ENCODE measurements at regions not wholly inside any gene's neighbourhood (a gene's known extent, or its start where the extent isn't known, plus 50 kb on each side); places are given as distances from the start of the nearest gene placed in this dataset.

- Mint-ChIP-seq H3K27me3 (no peaks in the 10 kb centered on the region), H3K9me3 (peaks cover 17% of the 10 kb centered on the region), H3K4me1 (ENCODE audit: low read depth) (no peaks in the 10 kb centered on the region), H3K36me3 (ENCODE audit: low read depth) (no peaks in the 10 kb centered on the region), H3K4me3 (no peak overlapping the region), H3K27ac (no peak overlapping the region)
- intact Hi-C loops (cut with micrococcal nuclease), result no loop called here
Measured at GRCh38 chr16:49010396-49010795, 271.2 kb downstream of the CBLN1 start.

- Mint-ChIP-seq H3K4me3 (no peak overlapping the region), H3K9me3 (peaks cover 21% of the 10 kb centered on the region), H3K36me3 (ENCODE audit: low read depth) (no peaks in the 10 kb centered on the region), H3K27ac (no peak overlapping the region), H3K27me3 (no peaks in the 10 kb centered on the region), H3K4me1 (ENCODE audit: low read depth) (no peaks in the 10 kb centered on the region)
- intact Hi-C loops (cut with micrococcal nuclease), result no loop called here
Measured at GRCh38 chr16:49009204-49009603, 272.4 kb downstream of the CBLN1 start.

GRCh38 chr16:49003992-49004391 is 277.6 kb downstream of the CBLN1 start:
- H3K9me3 Mint-ChIP-seq, result peaks cover 21% of the 10 kb centered on the region
- H3K36me3 Mint-ChIP-seq (ENCODE audit: low read depth), result no peaks in the 10 kb centered on the region
- no peaks in the 10 kb centered on the region for H3K27me3 Mint-ChIP-seq
- no peak overlapping the region for H3K27ac Mint-ChIP-seq
- no peak overlapping the region for H3K4me3 Mint-ChIP-seq
- intact Hi-C loops (cut with micrococcal nuclease), result no loop called here
- no peaks in the 10 kb centered on the region for H3K4me1 Mint-ChIP-seq (ENCODE audit: low read depth)

GRCh38 chr16:49003022-49003421 is 278.6 kb downstream of the CBLN1 start:
- intact Hi-C loops (cut with micrococcal nuclease), result no loop called here
- Mint-ChIP-seq H3K36me3 (ENCODE audit: low read depth) (no peaks in the 10 kb centered on the region), H3K27ac (no peak overlapping the region), H3K4me1 (ENCODE audit: low read depth) (no peaks in the 10 kb centered on the region), H3K27me3 (no peaks in the 10 kb centered on the region), H3K9me3 (peaks cover 21% of the 10 kb centered on the region), H3K4me3 (no peak overlapping the region)

GRCh38 chr16:49000594-49000993 is 281.0 kb downstream of the CBLN1 start:
- Mint-ChIP-seq H3K4me3 (no peak overlapping the region), H3K4me1 (ENCODE audit: low read depth) (no peaks in the 10 kb centered on the region), H3K27ac (no peak overlapping the region), H3K9me3 (peaks cover 6% of the 10 kb centered on the region), H3K27me3 (no peaks in the 10 kb centered on the region), H3K36me3 (ENCODE audit: low read depth) (no peaks in the 10 kb centered on the region)
- intact Hi-C loops (cut with micrococcal nuclease), result no loop called here

- H3K27ac Mint-ChIP-seq, result no peak overlapping the region
- no peak overlapping the region for H3K4me3 Mint-ChIP-seq
- no peaks in the 10 kb centered on the region for H3K27me3 Mint-ChIP-seq
- H3K9me3 Mint-ChIP-seq, result no peaks in the 10 kb centered on the region
- no peaks in the 10 kb centered on the region for H3K36me3 Mint-ChIP-seq (ENCODE audit: low read depth)
- H3K4me1 Mint-ChIP-seq (ENCODE audit: low read depth), result no peaks in the 10 kb centered on the region
- intact Hi-C loops (cut with micrococcal nuclease), result no loop called here
Measured at GRCh38 chr16:48999508-48999907, 282.1 kb downstream of the CBLN1 start.

GRCh38 chr16:48999044-48999443 is 282.6 kb downstream of the CBLN1 start:
- H3K4me1 Mint-ChIP-seq (ENCODE audit: low read depth), result no peaks in the 10 kb centered on the region
- no peak overlapping the region for H3K4me3 Mint-ChIP-seq
- H3K27ac Mint-ChIP-seq, result no peak overlapping the region
- no peaks in the 10 kb centered on the region for H3K36me3 Mint-ChIP-seq (ENCODE audit: low read depth)
- intact Hi-C loops (cut with micrococcal nuclease), result no loop called here
- H3K9me3 Mint-ChIP-seq, result no peaks in the 10 kb centered on the region
- H3K27me3 Mint-ChIP-seq, result no peaks in the 10 kb centered on the region

- H3K27ac Mint-ChIP-seq, result no peak overlapping the region
- H3K27me3 Mint-ChIP-seq, result no peaks in the 10 kb centered on the region
- intact Hi-C loops (cut with micrococcal nuclease), result no loop called here
Measured at GRCh38 chr16:48997946-48998345, 283.7 kb downstream of the CBLN1 start.

GRCh38 chr16:48997081-48997615 is 284.5 kb downstream of the CBLN1 start:
- H3K4me1 Mint-ChIP-seq (ENCODE audit: low read depth), result no peaks in the 10 kb centered on the region
- no peaks in the 10 kb centered on the region for H3K9me3 Mint-ChIP-seq
- H3K4me3 Mint-ChIP-seq, result no peak overlapping the region
- H3K27ac Mint-ChIP-seq, result no peak overlapping the region
- no peaks in the 10 kb centered on the region for H3K27me3 Mint-ChIP-seq
- no peaks in the 10 kb centered on the region for H3K36me3 Mint-ChIP-seq (ENCODE audit: low read depth)
- intact Hi-C loops (cut with micrococcal nuclease), result no loop called here

More at GRCh38 chr16:48997946-48998345, 283.7 kb downstream of the CBLN1 start:
- H3K36me3 Mint-ChIP-seq (ENCODE audit: low read depth), result no peaks in the 10 kb centered on the region
- no peak overlapping the region for H3K4me3 Mint-ChIP-seq
- no peaks in the 10 kb centered on the region for H3K9me3 Mint-ChIP-seq
- H3K4me1 Mint-ChIP-seq (ENCODE audit: low read depth), result no peaks in the 10 kb centered on the region

- Mint-ChIP-seq H3K36me3 (ENCODE audit: low read depth) (no peaks in the 10 kb centered on the region), H3K9me3 (peaks cover 7% of the 10 kb centered on the region), H3K4me3 (no peak overlapping the region), H3K27me3 (no peaks in the 10 kb centered on the region), H3K4me1 (ENCODE audit: low read depth) (no peaks in the 10 kb centered on the region), H3K27ac (no peak overlapping the region)
- intact Hi-C loops (cut with micrococcal nuclease), result no loop called here
Measured at GRCh38 chr16:48978501-48978900, 303.1 kb downstream of the CBLN1 start.

- no peak overlapping the region for H3K27ac Mint-ChIP-seq
- no peaks in the 10 kb centered on the region for H3K4me1 Mint-ChIP-seq (ENCODE audit: low read depth)
- H3K27me3 Mint-ChIP-seq, result no peaks in the 10 kb centered on the region
- intact Hi-C loops (cut with micrococcal nuclease), result no loop called here
- no peak overlapping the region for H3K4me3 Mint-ChIP-seq
- no peaks in the 10 kb centered on the region for H3K9me3 Mint-ChIP-seq
- no peaks in the 10 kb centered on the region for H3K36me3 Mint-ChIP-seq (ENCODE audit: low read depth)
Measured at GRCh38 chr16:48972236-48972635, 309.4 kb downstream of the CBLN1 start.

- Mint-ChIP-seq H3K36me3 (ENCODE audit: low read depth) (no peaks in the 10 kb centered on the region), H3K27ac (no peak overlapping the region)
- intact Hi-C loops (cut with micrococcal nuclease), result no loop called here
Measured at GRCh38 chr16:48971571-48972077, 310.0 kb downstream of the CBLN1 start.

GRCh38 chr16:48970216-48970615 is 311.4 kb downstream of the CBLN1 start:
- H3K9me3 Mint-ChIP-seq, result no peaks in the 10 kb centered on the region
- H3K27ac Mint-ChIP-seq, result no peak overlapping the region
- intact Hi-C loops (cut with micrococcal nuclease), result no loop called here
- H3K27me3 Mint-ChIP-seq, result no peaks in the 10 kb centered on the region
- H3K36me3 Mint-ChIP-seq (ENCODE audit: low read depth), result no peaks in the 10 kb centered on the region
- no peak overlapping the region for H3K4me3 Mint-ChIP-seq
- no peaks in the 10 kb centered on the region for H3K4me1 Mint-ChIP-seq (ENCODE audit: low read depth)

More at GRCh38 chr16:48971571-48972077, 310.0 kb downstream of the CBLN1 start:
- Mint-ChIP-seq H3K9me3 (no peaks in the 10 kb centered on the region), H3K4me3 (no peak overlapping the region), H3K27me3 (no peaks in the 10 kb centered on the region), H3K4me1 (ENCODE audit: low read depth) (no peaks in the 10 kb centered on the region)

GRCh38 chr16:48969611-48970010 is 312.0 kb downstream of the CBLN1 start:
- Mint-ChIP-seq H3K4me3 (no peak overlapping the region), H3K27ac (no peak overlapping the region)

GRCh38 chr16:48965386-48965785 is 316.3 kb downstream of the CBLN1 start:
- no peaks in the 10 kb centered on the region for H3K36me3 Mint-ChIP-seq (ENCODE audit: low read depth)
- H3K9me3 Mint-ChIP-seq, result no peaks in the 10 kb centered on the region
- intact Hi-C loops (cut with micrococcal nuclease), result no loop called here
- no peaks in the 10 kb centered on the region for H3K27me3 Mint-ChIP-seq
- H3K4me1 Mint-ChIP-seq (ENCODE audit: low read depth), result no peaks in the 10 kb centered on the region
- H3K27ac Mint-ChIP-seq, result no peak overlapping the region
- no peak overlapping the region for H3K4me3 Mint-ChIP-seq

More at GRCh38 chr16:48969611-48970010, 312.0 kb downstream of the CBLN1 start:
- Mint-ChIP-seq H3K36me3 (ENCODE audit: low read depth) (no peaks in the 10 kb centered on the region), H3K27me3 (no peaks in the 10 kb centered on the region), H3K4me1 (ENCODE audit: low read depth) (no peaks in the 10 kb centered on the region), H3K9me3 (no peaks in the 10 kb centered on the region)
- intact Hi-C loops (cut with micrococcal nuclease), result no loop called here
